ENCODE measurements at regions not wholly inside any gene's neighbourhood (a gene's known extent, or its start where the extent isn't known, plus 50 kb on each side); places are given as distances from the start of the nearest gene placed in this dataset.

- Histone ChIP-seq H3K9me3 (ENCODE audit: low read depth, low read length) (no peaks in the 10 kb centered on the region), H3K27ac (no peak overlapping the region)
- TF ChIP-seq EZH2 (IDR thresholded peaks at IDR 0.05): no peak
- TF ChIP-seq POLR2AphosphoS5 (IDR thresholded peaks at IDR 0.05; ENCODE audit: borderline replicate concordance, low read depth, low read length): no peak
- no peak for TF ChIP-seq FOXP2 (optimal IDR thresholded peaks at IDR 0.05; ENCODE audit: control extremely low read depth, extremely low read length, insufficient read depth)
Observed at GRCh38 chr9:80883426-80883825, 805.9 kb downstream of the TLE1 start.

DNA sequence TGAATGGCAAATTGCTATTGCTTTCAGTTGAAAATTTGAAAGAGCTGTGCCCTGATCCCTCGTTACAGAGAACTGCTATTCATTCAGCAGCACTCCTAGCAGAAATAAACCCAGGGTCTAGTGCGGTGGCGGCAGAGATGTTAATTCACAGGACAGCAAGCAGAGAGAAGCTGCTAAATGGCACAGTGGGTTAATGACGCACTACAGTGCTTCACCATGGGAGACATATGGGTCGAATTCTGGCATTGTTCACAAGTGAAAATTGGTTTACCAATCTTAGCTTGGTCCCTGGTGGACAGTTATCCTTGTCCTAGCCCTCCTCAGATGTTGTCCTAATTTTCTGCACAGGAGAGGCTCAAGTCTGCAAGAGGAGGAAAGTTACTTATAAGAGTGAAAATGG, 807.4 kb downstream of the TLE1 start:
- no peaks in the 10 kb centered on the region for H3K36me3 ChIP-seq (ENCODE audit: insufficient read depth, low read length)
- H3K4me3 ChIP-seq: no peak overlapping the region
- TF ChIP-seq EZH2 (IDR thresholded peaks at IDR 0.05) (no peak), POLR2AphosphoS5 (IDR thresholded peaks at IDR 0.05; ENCODE audit: borderline replicate concordance, low read depth, low read length) (no peak), FOXP2 (optimal IDR thresholded peaks at IDR 0.05; ENCODE audit: control extremely low read depth, extremely low read length, insufficient read depth) (no peak)
- no peak overlapping the region for H3K9ac ChIP-seq (ENCODE audit: insufficient read length)
- no peaks in the 10 kb centered on the region for H3K9me3 ChIP-seq (ENCODE audit: low read depth, low read length)
- no peak for DNase-seq (ENCODE audit: low read depth, low spot score)
- H3K27ac ChIP-seq: no peak overlapping the region

More at GRCh38 chr9:80883426-80883825, 805.9 kb downstream of the TLE1 start:
- Histone ChIP-seq H3K36me3 (ENCODE audit: insufficient read depth, low read length) (no peaks in the 10 kb centered on the region), H3K9ac (ENCODE audit: insufficient read length) (no peak overlapping the region), H3K4me3 (no peak overlapping the region)
- no peak for DNase-seq (ENCODE audit: low read depth, low spot score)

- no peak for DNase-seq (ENCODE audit: low read depth, low spot score)
- no peak overlapping the region for H3K27ac ChIP-seq
- no peaks in the 10 kb centered on the region for H3K36me3 ChIP-seq (ENCODE audit: insufficient read depth, low read length)
- TF ChIP-seq FOXP2 (optimal IDR thresholded peaks at IDR 0.05; ENCODE audit: control extremely low read depth, extremely low read length, insufficient read depth) (no peak), EZH2 (IDR thresholded peaks at IDR 0.05) (no peak), POLR2AphosphoS5 (IDR thresholded peaks at IDR 0.05; ENCODE audit: borderline replicate concordance, low read depth, low read length) (no peak)
- H3K4me3 ChIP-seq: no peak overlapping the region
- no peaks in the 10 kb centered on the region for H3K9me3 ChIP-seq (ENCODE audit: low read depth, low read length)
- no peak overlapping the region for H3K9ac ChIP-seq (ENCODE audit: insufficient read length)
Observed at GRCh38 chr9:80881320-80881719, 808.0 kb downstream of the TLE1 start.

GRCh38 chr9:80878556-80878955, 810.8 kb downstream of the TLE1 start:
- no peak for DNase-seq (ENCODE audit: low read depth, low spot score)
- no peaks in the 10 kb centered on the region for H3K9me3 ChIP-seq (ENCODE audit: low read depth, low read length)
- H3K9ac ChIP-seq (ENCODE audit: insufficient read length): no peak overlapping the region
- H3K27ac ChIP-seq: no peak overlapping the region
- no peaks in the 10 kb centered on the region for H3K36me3 ChIP-seq (ENCODE audit: insufficient read depth, low read length)
- TF ChIP-seq POLR2AphosphoS5 (IDR thresholded peaks at IDR 0.05; ENCODE audit: borderline replicate concordance, low read depth, low read length) (no peak), EZH2 (IDR thresholded peaks at IDR 0.05) (no peak), FOXP2 (optimal IDR thresholded peaks at IDR 0.05; ENCODE audit: control extremely low read depth, extremely low read length, insufficient read depth) (no peak)
- H3K4me3 ChIP-seq: no peak overlapping the region

DNA sequence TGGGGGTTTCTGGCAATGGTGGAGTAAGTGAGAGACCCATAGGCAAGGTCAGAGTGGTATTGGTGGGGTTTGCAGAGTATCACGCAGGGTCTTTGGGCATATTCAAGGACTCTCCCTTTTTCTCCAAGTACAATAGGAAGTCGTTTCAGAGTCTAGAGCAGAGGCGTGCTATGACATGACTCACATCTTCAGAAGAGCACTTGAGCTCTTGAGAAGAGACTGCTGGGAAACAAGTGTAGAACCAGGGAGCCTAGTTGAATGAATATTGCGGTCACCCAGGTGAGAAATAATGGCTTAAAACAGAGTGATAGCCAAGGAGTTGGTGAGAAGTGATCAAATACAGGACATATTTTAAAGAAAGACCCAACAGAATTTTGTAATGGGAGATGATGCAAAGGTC, 813.4 kb downstream of the TLE1 start:
- H3K36me3 ChIP-seq (ENCODE audit: insufficient read depth, low read length): no peaks in the 10 kb centered on the region

GRCh38 chr9:80874276-80874675, 815.1 kb downstream of the TLE1 start:
- no peaks in the 10 kb centered on the region for H3K36me3 ChIP-seq (ENCODE audit: insufficient read depth, low read length)
- DNase-seq (ENCODE audit: low read depth, low spot score): no peak
- TF ChIP-seq POLR2AphosphoS5 (IDR thresholded peaks at IDR 0.05; ENCODE audit: borderline replicate concordance, low read depth, low read length) (no peak), FOXP2 (optimal IDR thresholded peaks at IDR 0.05; ENCODE audit: control extremely low read depth, extremely low read length, insufficient read depth) (no peak), EZH2 (IDR thresholded peaks at IDR 0.05) (no peak)
- no peaks in the 10 kb centered on the region for H3K9me3 ChIP-seq (ENCODE audit: low read depth, low read length)
- H3K9ac ChIP-seq (ENCODE audit: insufficient read length): no peak overlapping the region
- no peak overlapping the region for H3K27ac ChIP-seq
- no peak overlapping the region for H3K4me3 ChIP-seq

More for the DNA sequence above, 813.4 kb downstream of the TLE1 start:
- no peak overlapping the region for H3K9ac ChIP-seq (ENCODE audit: insufficient read length)
- H3K27ac ChIP-seq: no peak overlapping the region
- TF ChIP-seq FOXP2 (optimal IDR thresholded peaks at IDR 0.05; ENCODE audit: control extremely low read depth, extremely low read length, insufficient read depth): no peak
- no peak for DNase-seq (ENCODE audit: low read depth, low spot score)
- H3K9me3 ChIP-seq (ENCODE audit: low read depth, low read length): no peaks in the 10 kb centered on the region
- no peak overlapping the region for H3K4me3 ChIP-seq

- DNase-seq (ENCODE audit: low read depth, low spot score): no peak
- Histone ChIP-seq H3K9me3 (ENCODE audit: low read depth, low read length) (no peaks in the 10 kb centered on the region), H3K9ac (ENCODE audit: insufficient read length) (no peak overlapping the region), H3K4me3 (no peak overlapping the region), H3K27ac (no peak overlapping the region), H3K36me3 (ENCODE audit: insufficient read depth, low read length) (no peaks in the 10 kb centered on the region)
- TF ChIP-seq FOXP2 (optimal IDR thresholded peaks at IDR 0.05; ENCODE audit: control extremely low read depth, extremely low read length, insufficient read depth) (no peak), EZH2 (IDR thresholded peaks at IDR 0.05) (no peak), POLR2AphosphoS5 (IDR thresholded peaks at IDR 0.05; ENCODE audit: borderline replicate concordance, low read depth, low read length) (no peak)
Observed at GRCh38 chr9:80873861-80874260, 815.5 kb downstream of the TLE1 start.

- no peak overlapping the region for H3K4me3 ChIP-seq
- no peaks in the 10 kb centered on the region for H3K36me3 ChIP-seq (ENCODE audit: insufficient read depth, low read length)
- H3K9me3 ChIP-seq (ENCODE audit: low read depth, low read length): no peaks in the 10 kb centered on the region
- no peak overlapping the region for H3K27ac ChIP-seq
- no peak for TF ChIP-seq POLR2AphosphoS5 (IDR thresholded peaks at IDR 0.05; ENCODE audit: borderline replicate concordance, low read depth, low read length)
- no peak for TF ChIP-seq FOXP2 (optimal IDR thresholded peaks at IDR 0.05; ENCODE audit: control extremely low read depth, extremely low read length, insufficient read depth)
- TF ChIP-seq EZH2 (IDR thresholded peaks at IDR 0.05): no peak
- no peak for DNase-seq (ENCODE audit: low read depth, low spot score)
- no peak overlapping the region for H3K9ac ChIP-seq (ENCODE audit: insufficient read length)
Observed at GRCh38 chr9:80871596-80871995, 817.8 kb downstream of the TLE1 start.

GRCh38 chr9:80867731-80868130, 821.6 kb downstream of the TLE1 start:
- TF ChIP-seq POLR2AphosphoS5 (IDR thresholded peaks at IDR 0.05; ENCODE audit: borderline replicate concordance, low read depth, low read length) (no peak), EZH2 (IDR thresholded peaks at IDR 0.05) (no peak), FOXP2 (optimal IDR thresholded peaks at IDR 0.05; ENCODE audit: control extremely low read depth, extremely low read length, insufficient read depth) (no peak)
- Histone ChIP-seq H3K27ac (no peak overlapping the region), H3K4me3 (no peak overlapping the region), H3K36me3 (ENCODE audit: insufficient read depth, low read length) (no peaks in the 10 kb centered on the region), H3K9ac (ENCODE audit: insufficient read length) (no peak overlapping the region), H3K9me3 (ENCODE audit: low read depth, low read length) (no peaks in the 10 kb centered on the region)
- DNase-seq (ENCODE audit: low read depth, low spot score): no peak
